GM23248 (cell line): ENCODE measurements at regions not wholly inside any gene's neighbourhood (a gene's known extent, or its start where the extent isn't known, plus 50 kb on each side); places are given as distances from the start of the nearest gene placed in this dataset.

Experiments used
- DNase-seq: peaks from one replicate; pipeline ENCODE4 v3.0.0-alpha.2; 2015
- H2AFZ ChIP-seq: fragments of 200-600 bp; sonication (generic); 2 replicates; pipeline ENCODE4 v1.6.1; 2016; ENCODE audit warnings: antibody characterized with exemption
- H3F3A ChIP-seq: fragments of 200-600 bp; sonication (generic); 2 replicates; pipeline ENCODE4 v1.6.1; 2016; ENCODE audit warnings: mild to moderate bottlenecking, antibody characterized with exemption, mixed run types; ENCODE audit not compliant: insufficient read depth
- H3K27ac ChIP-seq: fragments of 200-600 bp; sonication (generic); 2 replicates; pipeline ENCODE4 v1.5.1; 2016; ENCODE audit warnings: mild to moderate bottlenecking
- H3K27me3 ChIP-seq: fragments of 200-600 bp; sonication (generic); replicated peaks from 2 replicates; pipeline ENCODE4 v1.6.1; 2016; ENCODE audit warnings: mild to moderate bottlenecking; ENCODE audit not compliant: insufficient read depth
- H3K36me3 ChIP-seq: fragments of 200-600 bp; sonication (generic); 2 replicates; pipeline ENCODE4 v1.6.1; 2016; ENCODE audit warnings: low read depth, mild to moderate bottlenecking
- H3K4me1 ChIP-seq: fragments of 200-600 bp; sonication (generic); 2 replicates; pipeline ENCODE4 v1.6.1; 2016; ENCODE audit warnings: mild to moderate bottlenecking; ENCODE audit not compliant: insufficient read depth
- H3K4me2 ChIP-seq: fragments of 200-600 bp; sonication (generic); one replicate; pipeline ENCODE4 v1.6.1; 2016; ENCODE audit warnings: mild to moderate bottlenecking; ENCODE audit not compliant: unreplicated experiment
- H3K4me3 ChIP-seq: fragments of 200-600 bp; sonication (generic); 2 replicates; pipeline ENCODE4 v1.5.1; 2016; ENCODE audit warnings: mild to moderate bottlenecking
- H3K79me2 ChIP-seq: fragments of 200-600 bp; sonication (generic); 2 replicates; pipeline ENCODE4 v1.6.1; 2016; ENCODE audit warnings: mild to moderate bottlenecking; ENCODE audit not compliant: insufficient read depth
- H3K9ac ChIP-seq: fragments of 200-600 bp; sonication (generic); 2 replicates; pipeline ENCODE4 v1.6.1; 2016; ENCODE audit warnings: mild to moderate bottlenecking
- H3K9me2 ChIP-seq: fragments of 200-600 bp; sonication (generic); 2 replicates; pipeline ENCODE4 v1.6.1; 2016; ENCODE audit warnings: mixed run types, mild to moderate bottlenecking, moderate library complexity; ENCODE audit not compliant: insufficient read depth
- H3K9me3 ChIP-seq: fragments of 200-600 bp; sonication (generic); one replicate; pipeline ENCODE4 v1.6.1; 2017; ENCODE audit warnings: low read depth
- H4K20me1 ChIP-seq: fragments of 200-600 bp; sonication (generic); 2 replicates; pipeline ENCODE4 v1.6.0; 2016; ENCODE audit not compliant: insufficient read depth
- EZH2 ChIP-seq: fragments of 200-600 bp; sonication (generic); IDR thresholded peaks from 2 replicates; pipeline ENCODE4 v1.6.1; 2018; ENCODE audit warnings: antibody characterized with exemption, mild to moderate bottlenecking; ENCODE audit not compliant: insufficient read depth, poor library complexity, severe bottlenecking
- EZH2phosphoT487 ChIP-seq: fragments of 200-600 bp; sonication (generic); IDR thresholded peaks from 2 replicates; pipeline ENCODE4 v1.6.1; 2018; ENCODE audit warnings: antibody characterized with exemption, moderate library complexity, mild to moderate bottlenecking, low read depth; ENCODE audit not compliant: insufficient read depth
- WGBS, 2 experiments: methylation state at CpG; one replicate each; pipeline ENCODE4 v1.1.6; 2015 to 2017; ENCODE audit warnings: low lambda C conversion rate in 2 of 2, low coverage in 1 of 2; ENCODE audit errors: missing lambda C conversion rate in 2 of 2; 5-methylcytosine and 5-hydroxymethylcytosine counted together
- in situ Hi-C: fragments of 300-500 bp; cut with MboI; formaldehyde crosslinking; loops from 2 replicates; pipeline ENCODE4 v1.15.0; 2020

DNA sequence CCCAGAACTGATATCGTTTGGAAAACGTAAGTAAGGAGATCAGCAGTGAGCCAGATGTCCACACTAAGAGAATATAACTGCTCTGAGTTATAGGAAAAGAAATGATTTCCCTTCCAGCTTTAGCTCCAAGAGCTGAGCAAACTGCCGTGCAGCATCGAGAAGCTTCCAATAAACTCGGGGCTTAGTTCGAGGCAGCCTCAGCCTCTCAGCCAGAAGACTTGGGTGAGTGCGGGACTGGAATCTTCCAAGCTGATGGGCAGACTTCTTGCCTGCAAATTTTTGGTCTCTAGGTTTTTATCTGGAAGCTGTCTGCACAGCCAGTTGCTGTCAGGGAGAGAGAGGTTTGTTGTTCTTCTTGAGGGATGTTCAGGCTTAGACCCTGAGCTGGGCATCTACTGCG lies 196.1 kb downstream of the PHETA1 start:
- TF ChIP-seq EZH2phosphoT487, result no peak
- TF ChIP-seq EZH2, result no peak
- in situ Hi-C loops, result no loop called here
- no peak for DNase-seq
- WGBS, 2 experiments, result 5 to 14% methylated on average over 8 of the region's 8 CpGs
- Histone ChIP-seq H3K4me3 (no peak overlapping the region), H4K20me1 (no peaks in the 10 kb centered on the region), H3K36me3 (no peaks in the 10 kb centered on the region), H3K9me2 (no peaks in the 10 kb centered on the region), H3K79me2 (no peaks in the 10 kb centered on the region), H3K4me2 (no peak overlapping the region), H3F3A (no peaks in the 10 kb centered on the region), H3K27ac (no peak overlapping the region), H3K9me3 (no peaks in the 10 kb centered on the region), H2AFZ (no peak overlapping the region), H3K27me3 (peaks cover 33% of the 10 kb centered on the region), H3K9ac (no peak overlapping the region), H3K4me1 (no peaks in the 10 kb centered on the region)

DNA sequence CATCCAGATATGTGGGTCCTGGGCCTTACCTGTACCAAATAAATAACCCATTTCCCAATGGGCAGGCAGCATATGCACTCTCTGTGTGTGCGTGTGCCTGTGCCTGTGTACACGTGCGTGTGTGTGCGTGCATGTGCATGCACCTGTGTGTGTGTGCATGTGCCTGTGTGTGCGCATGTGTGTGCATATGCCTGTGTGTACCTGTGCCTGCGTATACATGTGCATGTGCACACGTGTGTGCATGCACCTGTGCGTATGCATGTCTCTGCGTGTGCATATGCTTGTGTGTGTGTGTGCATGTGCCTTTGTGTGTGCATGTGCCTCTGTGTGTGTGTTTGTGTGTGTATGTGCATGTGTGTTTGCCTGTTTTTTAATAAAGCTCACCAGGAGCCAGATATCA lies 197.1 kb downstream of the PHETA1 start:
- no peak for TF ChIP-seq EZH2phosphoT487
- no peak for TF ChIP-seq EZH2
- in situ Hi-C loops, result no loop called here
- WGBS, 2 experiments, result 51 to 52% methylated on average over 9 of the region's 9 CpGs
- H3K27me3 ChIP-seq, result peaks cover 35% of the 10 kb centered on the region
- H3K4me2 ChIP-seq, result no peak overlapping the region
- H3K79me2 ChIP-seq, result no peaks in the 10 kb centered on the region
- no peaks in the 10 kb centered on the region for H3K9me3 ChIP-seq
- no peak overlapping the region for H3K4me3 ChIP-seq
- H3K9ac ChIP-seq, result no peak overlapping the region
- no peak overlapping the region for H3K27ac ChIP-seq
- no peak for DNase-seq
- H3K4me1 ChIP-seq, result no peaks in the 10 kb centered on the region
- H3K9me2 ChIP-seq, result no peaks in the 10 kb centered on the region
- H3F3A ChIP-seq, result no peaks in the 10 kb centered on the region
- H4K20me1 ChIP-seq, result no peaks in the 10 kb centered on the region
- no peaks in the 10 kb centered on the region for H3K36me3 ChIP-seq
- no peak overlapping the region for H2AFZ ChIP-seq

DNA sequence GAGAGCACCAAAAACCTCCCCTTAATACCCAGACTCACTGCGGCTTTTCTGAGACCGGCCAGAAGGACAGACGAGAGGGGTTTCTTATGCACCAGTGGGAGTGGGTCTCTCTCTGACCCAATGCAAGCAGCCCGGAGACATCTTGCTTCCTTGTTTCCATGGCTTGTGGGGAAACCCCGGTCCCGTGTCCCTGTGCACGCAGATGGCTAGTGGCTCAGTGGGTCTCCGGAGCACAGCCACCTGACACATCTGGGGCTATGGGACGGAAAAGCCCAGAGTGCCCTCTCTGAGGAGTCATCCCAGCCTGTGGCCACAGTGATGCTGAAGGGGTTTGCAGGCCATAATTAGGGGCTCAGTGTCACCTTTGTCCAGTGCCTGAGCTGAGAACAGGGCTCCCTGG lies 197.6 kb downstream of the PHETA1 start:
- Histone ChIP-seq H2AFZ (no peak overlapping the region), H3K9ac (no peak overlapping the region), H3K9me2 (no peaks in the 10 kb centered on the region), H3K79me2 (no peaks in the 10 kb centered on the region), H3K36me3 (no peaks in the 10 kb centered on the region), H3K27me3 (peaks cover 35% of the 10 kb centered on the region), H4K20me1 (no peaks in the 10 kb centered on the region), H3K9me3 (no peaks in the 10 kb centered on the region), H3K4me3 (no peak overlapping the region), H3F3A (no peaks in the 10 kb centered on the region), H3K4me1 (no peaks in the 10 kb centered on the region), H3K4me2 (no peak overlapping the region), H3K27ac (no peak overlapping the region)
- in situ Hi-C loops, result no loop called here
- no peak for DNase-seq
- TF ChIP-seq EZH2phosphoT487 (no peak), EZH2 (no peak)
- WGBS, 2 experiments, result 56 to 63% methylated on average over 8 to 9 of the region's 9 CpGs

DNA sequence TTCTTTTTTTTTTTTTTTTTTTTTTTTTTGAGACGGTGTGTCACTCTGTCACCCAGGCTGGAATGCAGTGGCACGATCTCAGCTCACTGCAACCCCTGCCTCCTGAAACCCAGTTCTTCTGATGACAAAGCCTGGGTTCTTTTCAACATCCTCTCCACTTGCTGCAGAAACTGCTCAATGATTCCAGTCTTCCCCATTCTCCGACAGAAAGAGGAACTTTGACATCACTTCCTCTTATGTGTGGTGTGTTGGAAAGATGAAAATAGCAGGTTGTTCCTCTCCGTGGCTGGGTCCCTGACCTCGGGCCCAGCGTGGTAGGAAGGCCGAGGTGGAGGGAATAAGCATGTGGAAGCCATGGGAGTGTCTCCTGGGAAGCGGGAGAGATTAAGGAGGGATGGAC lies 198.4 kb downstream of the PHETA1 start:
- no peaks in the 10 kb centered on the region for H3K4me1 ChIP-seq
- H4K20me1 ChIP-seq, result no peaks in the 10 kb centered on the region
- no peaks in the 10 kb centered on the region for H3K79me2 ChIP-seq
- H2AFZ ChIP-seq, result no peak overlapping the region
- in situ Hi-C loops, result no loop called here
- no peaks in the 10 kb centered on the region for H3K9me2 ChIP-seq
- no peak overlapping the region for H3K4me2 ChIP-seq
- 34 to 38% methylated on average over 8 of the region's 8 CpGs for WGBS, 2 experiments
- H3K9me3 ChIP-seq, result no peaks in the 10 kb centered on the region
- DNase-seq, result no peak
- H3K9ac ChIP-seq, result no peak overlapping the region
- H3K27ac ChIP-seq, result no peak overlapping the region
- TF ChIP-seq EZH2phosphoT487, result no peak
- no peak for TF ChIP-seq EZH2
- H3K27me3 ChIP-seq, result peaks cover 29% of the 10 kb centered on the region
- H3F3A ChIP-seq, result no peaks in the 10 kb centered on the region
- no peaks in the 10 kb centered on the region for H3K36me3 ChIP-seq
- H3K4me3 ChIP-seq, result no peak overlapping the region

DNA sequence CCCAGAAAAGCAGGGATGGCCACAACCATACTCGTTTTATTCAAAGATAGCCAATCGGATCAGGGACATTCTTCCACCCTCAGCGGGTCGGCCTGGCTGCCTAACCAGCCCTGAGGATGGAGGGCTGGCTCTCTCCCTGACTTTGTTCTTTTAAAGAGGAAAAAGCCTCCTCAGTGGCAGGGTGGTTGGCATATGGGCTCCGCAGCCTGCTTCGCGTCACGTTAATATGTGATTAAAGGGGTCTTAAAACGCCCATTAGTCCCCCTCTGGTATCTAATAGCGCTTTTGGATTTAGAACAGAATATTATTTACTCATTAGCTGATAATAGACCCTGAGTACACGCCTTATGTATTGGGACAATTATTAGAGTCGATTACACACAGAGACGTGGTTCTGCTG lies 199.4 kb downstream of the PHETA1 start:
- DNase-seq, result no peak
- Histone ChIP-seq H3K36me3 (no peaks in the 10 kb centered on the region), H3K4me2 (no peak overlapping the region), H3K9ac (no peak overlapping the region), H3F3A (no peaks in the 10 kb centered on the region), H3K79me2 (no peaks in the 10 kb centered on the region), H3K9me3 (no peaks in the 10 kb centered on the region), H2AFZ (no peak overlapping the region), H4K20me1 (no peaks in the 10 kb centered on the region), H3K4me3 (no peak overlapping the region), H3K4me1 (no peaks in the 10 kb centered on the region), H3K27me3 (peaks cover 19% of the 10 kb centered on the region), H3K27ac (no peak overlapping the region), H3K9me2 (no peaks in the 10 kb centered on the region)
- no peak for TF ChIP-seq EZH2
- TF ChIP-seq EZH2phosphoT487, result no peak
- in situ Hi-C loops, result no loop called here
- 31 to 32% methylated on average over 13 of the region's 13 CpGs for WGBS, 2 experiments
